ENCODE measurements at regions not wholly inside any gene's neighbourhood (a gene's known extent, or its start where the extent isn't known, plus 50 kb on each side); places are given as distances from the start of the nearest gene placed in this dataset.
"Not testable (repeated sequence)": the region's sequence is repeated elsewhere in the genome, so short reads cannot be mapped to it uniquely, and the experiment has no call there.

DNA sequence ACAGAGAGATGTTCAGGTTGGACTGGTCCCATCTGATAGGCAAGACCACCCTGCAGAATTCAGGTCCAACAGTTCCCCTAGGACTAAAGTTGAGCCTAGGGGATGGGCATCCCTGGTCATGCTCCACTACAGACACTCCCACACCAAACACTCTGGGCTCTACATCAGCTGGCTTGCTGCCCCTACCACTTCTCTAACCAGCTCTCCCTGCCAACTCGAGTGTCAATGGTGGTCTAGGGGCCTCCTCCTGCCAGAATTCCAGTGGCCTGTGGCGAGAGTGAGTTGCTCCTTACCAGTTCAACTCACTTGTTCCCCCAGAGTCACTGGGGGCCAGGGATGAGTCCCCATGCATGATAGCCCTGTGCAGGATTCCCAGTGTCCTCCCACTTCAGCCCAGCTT is 316.2 kb upstream of the PPP2R3A start:
- TF ChIP-seq, protein P1, sequence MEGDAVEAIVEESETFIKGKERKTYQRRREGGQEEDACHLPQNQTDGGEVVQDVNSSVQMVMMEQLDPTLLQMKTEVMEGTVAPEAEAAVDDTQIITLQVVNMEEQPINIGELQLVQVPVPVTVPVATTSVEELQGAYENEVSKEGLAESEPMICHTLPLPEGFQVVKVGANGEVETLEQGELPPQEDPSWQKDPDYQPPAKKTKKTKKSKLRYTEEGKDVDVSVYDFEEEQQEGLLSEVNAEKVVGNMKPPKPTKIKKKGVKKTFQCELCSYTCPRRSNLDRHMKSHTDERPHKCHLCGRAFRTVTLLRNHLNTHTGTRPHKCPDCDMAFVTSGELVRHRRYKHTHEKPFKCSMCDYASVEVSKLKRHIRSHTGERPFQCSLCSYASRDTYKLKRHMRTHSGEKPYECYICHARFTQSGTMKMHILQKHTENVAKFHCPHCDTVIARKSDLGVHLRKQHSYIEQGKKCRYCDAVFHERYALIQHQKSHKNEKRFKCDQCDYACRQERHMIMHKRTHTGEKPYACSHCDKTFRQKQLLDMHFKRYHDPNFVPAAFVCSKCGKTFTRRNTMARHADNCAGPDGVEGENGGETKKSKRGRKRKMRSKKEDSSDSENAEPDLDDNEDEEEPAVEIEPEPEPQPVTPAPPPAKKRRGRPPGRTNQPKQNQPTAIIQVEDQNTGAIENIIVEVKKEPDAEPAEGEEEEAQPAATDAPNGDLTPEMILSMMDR (IDR thresholded peaks at IDR 0.05) = no peak
- ATAC-seq (ENCODE audit: low FRiP score) (no peak), DNase-seq (ENCODE audit: low spot score) (no peak)

DNA sequence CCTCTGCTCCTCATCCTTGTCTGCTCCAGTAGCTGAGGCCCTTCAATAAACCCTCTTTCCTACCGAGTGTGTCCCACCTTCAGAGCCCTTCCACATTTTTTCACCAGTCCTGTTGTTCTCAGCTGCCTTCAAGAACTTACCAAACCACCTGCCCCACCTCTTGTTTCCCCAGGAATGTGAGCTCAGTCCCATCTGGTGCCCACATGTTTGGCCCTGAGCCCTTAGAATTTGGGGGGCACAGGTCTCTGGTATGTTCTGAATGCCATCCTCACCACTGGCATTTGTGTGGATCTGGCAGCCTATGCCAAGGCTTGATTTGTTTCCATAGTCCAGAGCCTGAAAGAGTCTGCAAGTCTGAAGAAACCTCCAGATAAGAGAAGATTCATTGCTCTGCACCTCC is 315.2 kb upstream of the PPP2R3A start:
- ATAC-seq (ENCODE audit: low FRiP score) (no peak), DNase-seq (ENCODE audit: low spot score) (no peak)
- TF ChIP-seq, protein P1 (IDR thresholded peaks at IDR 0.05) = no peak

DNA sequence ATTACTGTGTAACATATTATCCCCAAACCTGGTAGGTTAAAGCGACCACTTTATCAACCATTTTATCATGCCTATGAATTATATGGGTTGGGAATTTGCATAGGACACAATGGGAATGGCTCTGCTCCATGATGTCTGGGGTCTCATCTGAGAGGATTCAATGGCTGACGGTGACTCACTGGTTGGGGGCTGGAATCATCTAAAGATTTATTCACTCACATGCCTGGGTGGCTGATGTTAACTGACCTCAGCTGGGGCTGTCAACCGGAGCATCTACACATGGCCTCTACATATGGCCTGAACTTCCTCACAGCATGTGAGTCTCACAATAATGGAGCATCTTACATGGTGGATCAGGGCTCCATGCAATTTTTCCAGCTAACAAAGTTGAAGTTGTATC is 313.1 kb upstream of the PPP2R3A start:
- TF ChIP-seq, protein P1 (IDR thresholded peaks at IDR 0.05) = no peak
- no peak for ATAC-seq (ENCODE audit: low FRiP score)
- DNase-seq (ENCODE audit: low spot score) = no peak

DNA sequence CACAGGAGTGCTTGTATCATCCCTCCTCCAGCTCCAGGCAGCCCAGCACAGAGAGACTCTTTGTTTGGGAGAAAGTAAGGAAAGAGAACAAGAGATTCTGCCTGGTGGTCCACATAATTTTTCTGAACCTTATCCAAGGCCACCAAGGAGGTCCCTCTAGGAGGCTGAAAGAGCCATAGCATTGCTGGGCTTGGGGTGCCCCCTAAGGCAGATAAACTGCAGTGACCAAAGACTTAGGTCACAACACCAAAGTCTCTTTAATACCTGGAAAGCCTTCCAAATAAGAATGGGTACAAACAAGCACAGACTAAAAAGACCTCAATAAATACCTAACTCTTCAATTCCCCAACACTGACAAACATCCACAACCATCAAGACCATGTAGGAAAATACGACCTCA is 310.2 kb upstream of the PPP2R3A start:
- ATAC-seq (ENCODE audit: low FRiP score) = no peak
- DNase-seq (ENCODE audit: low spot score) = no peak
- TF ChIP-seq, protein P1 (IDR thresholded peaks at IDR 0.05) = no peak

DNA sequence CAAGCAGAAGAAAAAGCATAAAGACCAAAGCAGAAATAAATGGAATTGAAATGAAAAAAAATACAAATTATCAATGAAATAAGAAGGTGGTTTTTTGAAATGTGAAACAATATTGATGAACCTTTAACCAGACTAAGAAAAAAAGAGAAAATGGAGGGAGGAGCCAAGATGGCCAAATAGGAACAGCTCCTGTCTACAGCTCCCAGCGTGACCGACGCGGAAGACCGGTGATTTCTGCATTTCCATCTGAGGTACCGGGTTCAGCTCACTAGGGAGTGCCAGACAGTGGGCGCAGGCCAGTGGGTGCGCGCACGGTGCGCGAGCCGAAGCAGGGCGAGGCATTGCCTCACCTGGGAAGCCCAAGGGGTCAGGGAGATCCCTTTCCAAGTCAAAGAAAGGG is 307.1 kb upstream of the PPP2R3A start:
- ATAC-seq (ENCODE audit: low FRiP score); DNase-seq (ENCODE audit: low spot score): not testable (repeated sequence)

DNA sequence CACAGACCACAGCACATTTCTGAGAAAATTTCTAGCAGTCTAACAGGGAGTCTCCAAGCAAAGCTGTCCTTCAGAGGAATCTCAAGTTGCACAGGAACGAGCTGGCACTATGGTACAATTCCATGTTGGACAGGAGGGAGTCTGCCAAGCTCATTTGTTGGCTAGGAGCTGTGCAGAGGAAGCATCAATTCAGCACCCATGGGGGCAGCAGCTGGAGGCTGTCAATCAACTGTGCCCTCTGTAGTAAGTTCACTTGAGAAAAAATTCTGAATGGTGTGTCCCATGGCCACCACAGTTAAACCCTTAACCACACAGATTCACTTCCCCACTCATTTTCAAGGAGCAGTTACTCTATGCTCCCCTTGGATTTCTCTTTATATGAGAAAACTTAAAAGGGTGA is 298.5 kb upstream of the PPP2R3A start:
- TF ChIP-seq, protein P1 (IDR thresholded peaks at IDR 0.05) = no peak
- DNase-seq (ENCODE audit: low spot score) (no peak), ATAC-seq (ENCODE audit: low FRiP score) (no peak)

DNA sequence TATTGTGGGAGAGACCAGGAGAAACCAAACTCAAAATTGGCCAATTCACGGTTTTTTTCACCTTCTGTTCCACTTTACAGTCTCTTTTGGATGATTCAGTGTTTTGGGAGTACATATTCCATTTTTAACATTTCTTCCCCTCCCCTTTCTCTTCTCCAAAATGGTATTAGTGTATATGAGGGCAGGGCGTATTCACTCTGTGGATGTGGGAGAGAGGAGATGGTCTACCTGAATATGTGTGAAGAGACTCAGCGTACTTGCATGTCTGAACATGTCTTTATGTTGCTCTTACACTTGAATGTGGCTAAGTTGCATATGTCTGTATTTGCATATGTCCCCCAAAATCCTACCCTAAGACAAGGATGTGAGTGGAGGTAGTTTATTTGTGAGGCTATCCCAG is 291.0 kb upstream of the PPP2R3A start:
- DNase-seq (ENCODE audit: low spot score) = no peak

More for the DNA sequence above, 291.0 kb upstream of the PPP2R3A start:
- TF ChIP-seq, protein P1 (IDR thresholded peaks at IDR 0.05) = no peak
- no peak for ATAC-seq (ENCODE audit: low FRiP score)

Measured in omental fat pad (tissue), 3 donors.